ENCODE measurements at regions not wholly inside any gene's neighbourhood (a gene's known extent, or its start where the extent isn't known, plus 50 kb on each side); places are given as distances from the start of the nearest gene placed in this dataset.

GRCh38 chr7:50208378-50208982, 96.0 kb upstream of the IKZF1 start:
- DNase-seq, result no peak

GRCh38 chr7:50207686-50208255, 96.7 kb upstream of the IKZF1 start:
- peak; percentile 85 for DNase-seq

GRCh38 chr7:50207251-50207564, 97.3 kb upstream of the IKZF1 start:
- no peak for DNase-seq

GRCh38 chr7:50206453-50207250, 97.9 kb upstream of the IKZF1 start:
- DNase-seq, result peak; percentile 82

GRCh38 chr7:50205011-50205410, 99.5 kb upstream of the IKZF1 start:
- DNase-seq, result no peak

- DNase-seq, result no peak
Measured at GRCh38 chr7:50204581-50204980, 99.9 kb upstream of the IKZF1 start.

GRCh38 chr7:50203521-50203920, 101.0 kb upstream of the IKZF1 start:
- DNase-seq, result no peak

- DNase-seq, result no peak
Measured at GRCh38 chr7:50202052-50202555, 102.4 kb upstream of the IKZF1 start.

GRCh38 chr7:50199824-50200223, 104.7 kb upstream of the IKZF1 start:
- no peak for DNase-seq

- no peak for DNase-seq
Measured at GRCh38 chr7:50197549-50197948, 104.5 kb upstream of the ZPBP start.

GRCh38 chr7:50196719-50197118, 103.7 kb upstream of the ZPBP start:
- DNase-seq, result no peak

- DNase-seq, result no peak
Measured at GRCh38 chr7:50190776-50191175, 97.7 kb upstream of the ZPBP start.

- peak; percentile 60 for DNase-seq
Measured at GRCh38 chr7:50189371-50189770, 96.3 kb upstream of the ZPBP start.

- peak; percentile 61 for DNase-seq
Measured at GRCh38 chr7:50185951-50186682, 93.1 kb upstream of the ZPBP start.

- DNase-seq, result peak; percentile 44
Measured at GRCh38 chr7:50185208-50185607, 92.2 kb upstream of the ZPBP start.

GRCh38 chr7:50184271-50184990, 91.4 kb upstream of the ZPBP start:
- no peak for DNase-seq

- DNase-seq, result peak; percentile 80
Measured at GRCh38 chr7:50182759-50183158, 89.7 kb upstream of the ZPBP start.

- peak; percentile 49 for DNase-seq
Measured at GRCh38 chr7:50181081-50181480, 88.0 kb upstream of the ZPBP start.

GRCh38 chr7:50178166-50178565, 85.1 kb upstream of the ZPBP start:
- DNase-seq, result no peak

- DNase-seq, result no peak
Measured at GRCh38 chr7:50174948-50175347, 81.9 kb upstream of the ZPBP start.

GRCh38 chr7:50166997-50167965, 74.2 kb upstream of the ZPBP start:
- DNase-seq, result no peak

All from suppressor macrophage treated with lipopolysaccharide for 4 hours (primary cell).